Renal cortex interstitium (tissue), 11 donors: ENCODE measurements at regions not wholly inside any gene's neighbourhood (a gene's known extent, or its start where the extent isn't known, plus 50 kb on each side); places are given as distances from the start of the nearest gene placed in this dataset.

ENCODE experiments used
- DNase-seq, 11 donors: peaks; one replicate each; pipeline ENCODE4 v3.0.0-alpha.2; 2013; ENCODE audit warnings: low read depth in 9 of 11, low spot score in 4 of 11; ENCODE audit errors: extremely low read depth in 1 of 11

DNA sequence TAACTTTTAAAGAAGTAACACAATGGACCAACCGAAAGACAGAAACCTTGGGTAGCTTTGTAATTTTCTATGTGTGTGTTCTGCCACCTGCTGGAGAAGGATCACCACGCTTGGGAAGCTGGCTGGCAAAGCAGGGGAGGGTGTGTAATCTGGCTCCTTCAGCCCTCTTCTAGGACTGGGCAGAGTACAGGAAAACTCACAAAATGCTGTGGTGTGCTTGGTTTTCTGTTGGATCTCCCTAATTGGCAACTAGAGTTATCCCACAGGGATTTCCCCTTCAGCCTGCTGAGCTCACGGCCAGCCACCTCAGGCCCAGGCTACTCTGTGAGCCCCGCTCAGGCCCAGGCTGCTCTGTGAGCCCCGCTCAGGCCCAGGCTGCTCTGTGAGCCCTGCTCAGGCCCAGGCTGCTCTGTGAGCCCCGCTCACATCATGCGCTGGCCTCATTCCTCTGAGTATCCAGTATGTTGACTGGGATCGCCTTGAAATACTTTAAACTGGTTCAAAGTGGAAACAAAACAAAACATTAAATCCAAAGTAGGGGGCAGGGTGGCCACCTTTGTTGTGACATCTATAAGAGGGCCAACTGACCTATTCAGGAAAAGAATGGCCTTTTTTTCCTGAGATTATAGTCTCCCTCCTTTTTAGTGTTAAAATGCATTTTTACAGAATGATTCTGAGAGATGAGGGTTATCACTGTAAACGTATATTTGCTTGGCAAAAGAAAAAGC is 52.0 kb upstream of the RNU6-8 start:
- DNase-seq, result peak in 10 of 11 donors; percentile 42 to 65 (median 55)

DNA sequence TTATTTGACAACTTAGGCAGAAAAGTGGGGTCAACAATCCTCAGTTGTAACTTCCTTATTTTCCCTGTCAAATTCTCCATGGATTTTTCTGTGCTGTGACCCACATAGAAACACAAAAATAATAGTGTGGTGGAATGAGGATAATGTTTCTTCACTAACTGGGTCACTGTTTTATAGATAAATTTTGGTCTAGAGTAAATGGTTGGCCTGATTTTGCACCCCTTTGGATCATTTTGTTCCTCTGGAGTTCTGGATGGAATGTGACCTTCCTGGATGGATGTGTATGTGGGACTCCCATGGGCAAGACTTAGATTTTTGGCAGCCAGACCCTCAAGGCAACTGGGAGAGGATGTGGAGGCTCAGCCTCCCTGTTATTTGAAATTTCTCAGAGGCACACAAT is 52.7 kb upstream of the RNU6-8 start:
- DNase-seq, result no peak

DNA sequence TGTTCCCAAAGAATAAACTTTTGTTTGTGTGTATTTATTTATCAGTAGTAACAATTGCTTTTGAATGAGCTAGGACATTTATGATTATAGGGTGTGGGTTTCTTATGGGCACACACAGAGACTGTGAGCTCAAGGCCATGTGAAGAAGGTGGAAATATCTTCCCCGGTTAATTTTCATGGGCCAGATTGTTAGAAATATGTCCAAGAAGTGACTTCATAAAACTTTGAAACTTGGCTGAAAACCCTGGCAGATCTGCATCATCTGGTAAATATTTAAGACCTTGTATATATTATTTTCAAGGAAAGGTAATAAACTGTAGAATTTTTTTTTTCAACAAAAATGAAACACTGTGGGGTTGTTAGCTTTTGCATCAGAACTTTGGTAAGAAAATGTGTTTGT is 53.5 kb upstream of the RNU6-8 start:
- DNase-seq, result no peak

DNA sequence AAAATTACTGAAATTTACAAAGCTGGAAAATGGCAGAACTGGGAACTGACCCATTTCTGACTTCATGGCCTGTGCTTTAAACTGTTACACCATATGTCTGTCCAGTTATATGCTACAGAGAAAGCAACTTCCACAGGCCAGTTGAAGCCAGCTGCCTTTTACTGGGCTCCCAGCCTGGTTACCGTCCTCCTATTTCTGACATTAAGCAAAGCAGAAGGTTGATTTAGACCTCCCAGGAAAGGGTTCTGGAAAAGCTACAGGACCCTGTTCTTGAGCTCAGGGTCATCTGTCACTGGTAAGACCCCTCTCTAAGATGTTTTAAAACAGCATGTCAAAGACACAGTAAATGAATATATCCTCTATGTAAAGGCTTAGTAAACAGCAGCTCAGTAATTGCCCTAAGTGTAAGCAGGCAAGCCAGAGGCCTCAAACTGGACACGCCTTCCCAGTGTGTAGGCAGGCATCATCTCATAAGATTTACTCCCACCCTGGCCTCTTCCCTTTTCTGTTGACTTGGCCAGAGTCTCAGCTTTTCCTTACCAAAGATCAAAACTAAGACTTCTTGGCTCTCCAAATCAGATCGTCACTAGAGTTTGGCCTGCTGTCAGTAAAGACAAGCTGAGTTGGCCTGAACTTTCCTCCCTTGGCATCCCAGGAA is 55.4 kb upstream of the RNU6-8 start:
- DNase-seq, result peak in 1 of 11 donors; percentile 10

DNA sequence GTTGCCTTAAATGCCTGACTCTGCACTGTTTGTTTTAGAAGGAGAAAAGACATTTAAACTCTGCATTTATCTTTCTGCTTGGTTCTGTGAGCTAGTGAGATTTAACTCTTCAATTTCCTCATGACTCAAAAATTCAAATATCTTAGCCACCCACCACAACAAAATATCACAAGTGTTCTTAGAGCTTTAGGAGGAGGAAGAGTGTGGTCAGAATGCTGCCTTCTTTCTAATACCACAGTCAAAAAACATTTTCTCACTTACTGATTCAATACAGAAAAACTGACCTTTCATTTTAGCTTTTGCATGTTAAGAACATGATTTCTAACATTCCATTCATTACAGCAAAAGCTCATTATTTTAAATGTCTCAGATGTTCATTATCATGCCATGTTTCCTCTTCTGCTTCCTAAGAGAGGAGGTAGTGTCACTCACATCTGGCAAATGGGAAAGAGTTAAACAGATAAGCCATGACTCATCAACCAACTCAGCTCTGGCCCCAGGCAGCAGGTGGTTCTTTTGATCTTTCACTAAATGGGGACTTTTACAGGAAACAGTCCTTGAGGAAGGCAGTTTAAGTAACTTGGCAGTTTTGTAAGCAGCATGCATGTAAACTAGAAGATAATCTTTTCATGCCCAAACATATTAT is 56.4 kb upstream of the RNU6-8 start:
- DNase-seq, result no peak

DNA sequence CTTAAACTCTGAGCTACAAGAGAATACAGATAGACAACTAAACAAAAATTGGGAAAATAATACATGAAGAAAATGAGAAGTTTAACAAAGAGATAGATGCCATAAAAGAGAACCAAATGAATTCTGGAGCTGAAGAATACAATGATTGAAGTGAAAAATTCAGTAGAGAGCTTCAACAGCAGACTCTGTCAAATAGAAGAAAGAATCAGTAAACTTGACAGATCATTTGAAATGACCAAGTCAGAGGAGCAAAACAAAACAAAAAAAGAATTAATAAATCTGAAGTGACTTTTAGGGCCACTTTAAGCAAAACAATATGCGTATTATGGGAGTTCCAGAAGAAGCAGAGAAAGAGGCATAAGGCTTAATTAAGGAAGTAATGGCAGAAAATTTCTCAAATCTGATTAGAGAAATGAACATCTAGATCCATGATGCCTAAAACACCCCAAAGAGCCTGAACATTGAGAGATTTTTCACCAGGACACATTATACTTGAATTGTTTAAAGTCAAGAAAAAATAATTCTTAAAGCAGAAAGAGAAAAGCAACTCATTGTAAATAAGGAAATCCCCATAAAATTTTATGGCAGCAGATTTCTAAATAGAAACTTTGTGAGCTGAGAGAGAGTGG is 61.0 kb upstream of the RNU6-8 start:
- no peak for DNase-seq

DNA sequence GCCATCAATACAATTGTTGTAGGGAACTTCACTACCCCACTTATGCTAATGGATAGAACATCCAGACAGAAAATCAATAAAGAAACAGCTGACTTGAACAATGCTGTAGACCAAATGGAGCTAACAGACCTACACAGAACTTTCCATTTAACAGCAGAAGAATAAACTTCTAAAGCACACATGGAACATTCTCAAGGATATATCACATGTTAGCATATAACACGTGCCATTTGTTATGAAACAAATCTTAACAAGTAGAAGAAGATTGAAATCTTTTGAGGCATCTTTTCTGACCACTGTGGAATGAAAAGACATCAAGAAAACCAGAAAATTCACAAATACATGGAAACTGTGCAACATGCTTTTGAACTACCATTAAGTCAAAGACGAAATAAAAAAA is 62.5 kb upstream of the RNU6-8 start:
- DNase-seq, result no peak

DNA sequence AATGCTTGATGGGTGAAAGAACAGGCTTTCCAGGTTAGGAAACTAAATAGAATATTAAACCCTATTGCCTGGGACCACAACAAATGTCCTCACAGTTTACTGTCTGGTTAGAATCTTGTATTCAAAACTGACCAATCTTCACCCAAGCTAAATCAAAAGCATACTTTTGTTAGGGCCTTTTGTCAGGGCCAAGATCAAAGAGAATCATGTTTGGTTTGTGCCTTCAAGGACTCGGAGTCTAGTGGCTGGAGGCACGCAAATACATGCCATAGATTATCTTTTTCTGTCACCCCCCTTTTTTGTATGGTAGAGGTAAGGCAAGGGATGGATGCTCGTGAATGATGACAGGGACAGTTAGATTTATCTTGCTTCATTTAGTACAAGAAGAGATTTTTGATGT is 51.1 kb upstream of the AKAP6 start:
- DNase-seq, result no peak
